ENCODE measurements at regions not wholly inside any gene's neighbourhood (a gene's known extent, or its start where the extent isn't known, plus 50 kb on each side); places are given as distances from the start of the nearest gene placed in this dataset.

DNA sequence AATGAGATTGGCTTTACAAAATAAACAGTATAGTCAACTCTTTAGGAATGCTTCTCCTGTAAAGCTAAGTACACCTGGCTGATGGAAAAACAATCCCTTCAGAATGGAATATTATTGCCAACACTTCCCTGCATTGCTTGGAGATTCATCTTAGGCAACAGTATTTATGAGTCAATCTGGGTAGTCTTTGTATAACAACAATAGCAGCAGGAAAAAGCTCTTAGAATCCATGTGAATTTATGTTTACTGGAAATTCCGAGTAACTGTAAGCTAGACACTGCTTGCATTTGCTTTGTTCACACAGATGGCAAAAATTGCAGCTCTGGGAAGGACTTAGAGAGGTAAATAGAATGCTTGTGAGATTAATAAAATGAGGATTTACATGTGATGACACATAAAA lies 101.7 kb upstream of the NTRK2 start:
- intact Hi-C loops (cut with DNase I) = no loop called here
- DNase-seq = no peak

DNA sequence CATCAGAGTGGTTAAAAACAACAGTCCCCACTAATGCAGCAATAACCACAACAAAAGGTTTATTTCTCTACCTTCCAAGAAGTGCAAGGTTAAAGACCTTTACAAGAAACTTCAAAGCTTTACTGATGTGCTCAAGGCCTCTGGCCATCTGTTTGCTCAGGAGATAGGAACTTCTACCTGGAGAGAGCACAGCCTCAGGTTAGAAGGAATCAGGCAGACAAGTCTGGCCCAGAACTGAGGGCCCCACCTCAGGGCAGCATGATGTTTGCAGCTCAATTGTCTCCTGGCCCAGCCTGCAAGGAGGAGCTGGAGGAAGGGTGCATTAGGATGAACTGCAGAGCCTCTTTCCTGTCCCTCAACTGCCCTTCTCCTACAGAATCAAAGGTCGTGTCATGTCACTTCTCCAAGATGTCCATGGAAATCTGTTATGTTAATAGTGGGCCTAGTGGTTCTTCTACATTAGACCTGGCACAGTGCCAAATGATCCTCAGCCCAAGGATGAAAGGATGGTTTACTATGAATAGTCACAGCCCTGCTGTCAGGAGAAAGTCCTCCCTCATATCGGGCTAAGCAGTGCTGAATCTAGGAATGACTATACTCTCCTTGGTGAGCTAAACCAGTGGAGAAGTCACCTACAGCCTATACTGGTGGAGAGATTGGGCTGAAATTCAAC lies 98.9 kb upstream of the NTRK2 start:
- intact Hi-C loops (cut with DNase I) = no loop called here
- DNase-seq = no peak

DNA sequence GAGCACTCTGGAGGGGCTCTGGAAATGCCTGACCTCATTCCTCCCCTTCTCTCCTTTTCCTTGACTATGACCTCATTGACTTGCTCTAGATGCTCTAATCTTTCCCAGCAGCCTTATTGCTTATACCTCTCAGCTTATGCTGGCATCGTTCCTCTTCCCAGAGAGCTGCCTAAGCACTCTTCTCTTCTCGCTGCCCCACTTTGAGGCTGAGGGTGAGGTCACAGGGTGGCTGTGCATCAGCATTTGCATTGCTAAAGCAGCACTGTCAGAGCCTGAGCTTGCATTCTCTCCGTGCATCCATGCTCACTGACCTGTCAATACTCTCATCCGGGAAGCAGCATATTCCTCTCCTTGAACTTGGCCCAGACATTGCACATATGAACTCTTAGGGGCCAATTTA lies 96.4 kb upstream of the NTRK2 start:
- intact Hi-C loops (cut with DNase I) = no loop called here

DNA sequence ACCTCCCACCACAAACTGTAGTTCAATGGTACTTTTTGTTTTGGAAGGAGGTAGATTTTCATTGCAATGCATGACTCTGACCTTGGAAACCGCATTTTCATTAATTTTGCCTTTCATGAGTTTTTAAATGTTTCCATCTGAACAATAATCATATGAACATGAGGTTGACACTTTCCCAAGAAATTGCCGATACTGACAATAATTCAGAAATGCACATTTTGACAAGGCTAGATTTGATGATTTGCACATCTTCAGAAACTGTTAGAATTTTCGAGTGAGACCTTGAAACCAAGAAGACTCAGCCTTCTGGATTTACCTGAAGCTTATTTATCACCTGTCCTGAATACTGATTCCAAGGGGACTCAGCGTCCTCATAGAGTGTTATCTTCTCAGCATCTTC lies 93.8 kb upstream of the NTRK2 start:
- DNase-seq = no peak
- intact Hi-C loops (cut with DNase I) = no loop called here

More for the DNA sequence above, 96.4 kb upstream of the NTRK2 start:
- no peak for DNase-seq

DNA sequence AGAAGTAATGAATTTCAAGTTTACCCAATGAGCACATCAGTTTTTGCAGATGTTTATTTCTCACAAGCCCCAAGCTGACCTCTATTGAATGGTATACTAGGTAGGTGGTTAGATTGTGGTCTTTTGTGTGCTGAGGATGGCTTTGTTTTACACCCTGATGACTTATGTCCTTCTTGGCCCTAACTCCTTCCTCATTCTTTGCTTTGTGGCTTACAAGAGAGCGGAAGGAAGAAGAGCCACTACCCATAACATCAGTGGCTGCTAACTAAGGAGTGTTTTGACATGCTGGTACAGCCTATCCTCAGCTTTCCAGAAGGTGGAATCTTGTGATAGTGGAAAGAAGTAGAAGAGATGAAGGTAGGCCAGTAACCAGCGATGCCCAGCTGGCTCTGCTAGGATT lies 85.7 kb upstream of the NTRK2 start:
- no peak for DNase-seq
- intact Hi-C loops (cut with DNase I) = no loop called here

DNA sequence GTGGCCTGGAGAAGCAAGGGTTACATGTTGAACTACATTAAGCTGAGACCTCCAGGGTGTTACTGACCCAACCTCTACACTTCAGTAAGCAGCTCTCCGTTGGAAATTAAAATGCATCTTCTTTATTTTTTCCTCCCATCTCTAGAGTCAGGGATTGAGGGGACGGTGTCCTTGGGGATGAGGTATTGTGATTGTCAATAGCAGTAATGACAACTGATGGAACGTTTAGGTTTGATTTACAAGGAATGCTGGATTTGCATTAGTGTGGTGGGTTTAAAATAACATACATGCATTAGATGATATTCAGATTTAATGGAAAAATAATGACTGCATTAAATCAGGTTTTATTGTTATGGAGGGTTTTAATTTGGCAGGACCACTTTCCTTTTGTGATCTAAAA lies 82.9 kb upstream of the NTRK2 start:
- intact Hi-C loops (cut with DNase I) = no loop called here
- DNase-seq = no peak

DNA sequence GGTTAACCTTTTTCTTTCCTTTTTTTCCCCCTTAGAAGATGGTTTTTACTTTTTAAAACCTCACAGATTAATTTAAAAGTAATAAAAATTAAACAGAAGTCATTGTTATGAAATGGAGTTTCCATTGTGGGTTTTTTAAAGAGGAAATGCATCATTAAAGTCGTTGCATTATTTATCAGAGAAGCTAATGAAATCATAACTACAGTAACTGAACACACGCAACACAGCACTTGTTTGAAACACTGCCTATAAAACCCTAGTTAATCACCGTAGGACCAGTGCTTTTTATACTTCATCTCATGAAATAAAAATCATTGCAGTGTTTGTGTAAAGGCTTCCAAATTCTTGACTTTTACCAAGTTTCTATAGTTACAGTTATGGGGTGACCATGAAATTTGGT lies 82.4 kb upstream of the NTRK2 start:
- no peak for DNase-seq
- intact Hi-C loops (cut with DNase I) = no loop called here

DNA sequence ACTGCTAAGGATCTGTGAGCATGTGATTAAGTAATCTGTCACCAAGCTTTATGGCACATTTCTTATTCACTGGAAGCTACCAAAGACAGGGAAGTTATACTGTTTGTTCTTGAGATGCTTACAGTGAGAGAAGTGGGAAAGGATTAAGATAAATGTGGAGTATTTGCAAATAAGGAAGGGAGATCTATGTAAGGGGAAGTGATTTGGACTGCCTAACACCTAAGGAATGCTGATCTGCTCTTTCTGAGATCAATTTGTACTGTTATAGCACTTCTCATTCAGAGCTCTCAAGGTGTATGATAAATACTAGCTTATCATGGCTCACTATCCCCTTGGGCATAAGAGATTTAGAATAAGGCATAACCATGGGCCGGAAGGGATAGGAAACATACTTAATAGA lies 80.0 kb upstream of the NTRK2 start:
- no peak for DNase-seq
- intact Hi-C loops (cut with DNase I) = no loop called here

DNA sequence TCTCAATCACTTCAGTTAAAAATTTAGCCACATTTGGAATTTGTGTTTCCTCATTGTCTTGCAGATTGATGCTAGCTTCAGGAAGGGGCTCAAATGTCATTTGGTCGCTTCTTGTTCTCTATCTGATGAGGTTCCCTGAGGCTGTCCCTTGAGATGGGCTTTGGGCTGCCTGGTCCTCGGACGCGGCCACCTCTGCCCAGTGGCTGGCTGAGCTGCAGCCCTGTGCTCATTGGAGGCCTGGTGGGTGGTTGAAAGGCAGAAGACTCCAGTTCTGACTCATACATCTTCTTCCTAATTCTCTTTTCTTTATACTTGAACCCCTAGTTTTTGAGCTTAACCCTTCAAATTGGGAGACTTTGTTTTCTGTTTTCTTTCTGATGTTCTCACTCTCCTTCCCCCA lies 78.8 kb upstream of the NTRK2 start:
- intact Hi-C loops (cut with DNase I) = no loop called here
- no peak for DNase-seq

DNA sequence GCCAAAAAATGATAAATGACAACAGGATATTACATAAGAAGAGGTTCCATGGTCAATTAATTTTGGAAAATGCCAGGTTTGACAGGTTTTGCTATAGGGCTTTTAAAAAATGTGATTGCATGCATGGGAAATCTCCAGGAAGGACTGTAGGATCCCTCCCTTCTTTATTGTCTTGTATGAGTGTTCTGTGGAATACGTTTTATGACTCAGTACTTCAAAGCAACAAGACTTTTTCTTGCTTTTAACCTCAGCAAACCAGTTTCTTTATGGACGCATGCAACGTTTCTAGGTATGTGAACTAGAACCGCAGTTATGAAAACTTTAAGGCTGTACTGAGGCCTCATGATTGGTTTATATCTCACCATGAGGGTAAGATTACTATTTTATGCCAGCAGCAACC lies 76.6 kb upstream of the NTRK2 start:
- no peak for DNase-seq
- intact Hi-C loops (cut with DNase I) = no loop called here

DNA sequence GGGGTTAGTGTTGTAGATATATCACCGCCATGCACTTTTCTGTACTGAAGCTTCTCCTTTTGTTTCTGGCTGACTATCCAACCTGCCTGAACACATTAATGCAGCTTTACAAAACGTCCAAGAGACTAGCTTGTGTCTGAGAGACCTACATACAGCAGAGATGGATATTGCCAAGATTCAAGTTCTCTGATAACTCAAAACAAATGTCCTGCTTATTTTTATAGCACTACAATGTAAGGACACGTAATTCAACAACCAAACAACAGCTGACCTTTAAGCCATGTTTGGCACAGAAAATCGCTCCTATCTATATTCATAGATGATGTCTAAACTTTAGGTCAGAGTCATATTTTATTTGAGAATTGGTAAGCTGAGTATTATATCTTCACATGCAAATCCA lies 76.2 kb upstream of the NTRK2 start:
- intact Hi-C loops (cut with DNase I) = no loop called here
- DNase-seq = no peak

DNA sequence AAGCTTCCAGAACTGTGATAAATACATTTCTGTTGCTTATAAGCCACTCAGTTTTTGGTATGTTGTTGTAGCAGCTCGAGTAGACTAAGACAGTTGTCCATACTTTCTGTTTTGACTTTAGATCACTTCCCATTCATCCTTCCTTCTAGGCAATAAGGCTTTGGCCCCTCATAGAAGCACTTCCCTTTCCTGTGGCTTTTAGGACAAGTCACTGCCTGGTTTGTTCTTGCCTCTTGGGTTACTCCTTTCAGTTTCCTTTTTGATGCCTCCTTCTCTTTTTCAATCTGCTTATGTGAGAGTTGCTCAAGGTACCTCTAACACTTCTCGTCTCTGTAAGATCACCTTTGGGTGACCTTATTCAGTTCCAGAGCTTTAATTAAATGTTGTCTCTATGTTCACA lies 72.4 kb upstream of the NTRK2 start:
- DNase-seq = no peak
- intact Hi-C loops (cut with DNase I) = no loop called here

DNA sequence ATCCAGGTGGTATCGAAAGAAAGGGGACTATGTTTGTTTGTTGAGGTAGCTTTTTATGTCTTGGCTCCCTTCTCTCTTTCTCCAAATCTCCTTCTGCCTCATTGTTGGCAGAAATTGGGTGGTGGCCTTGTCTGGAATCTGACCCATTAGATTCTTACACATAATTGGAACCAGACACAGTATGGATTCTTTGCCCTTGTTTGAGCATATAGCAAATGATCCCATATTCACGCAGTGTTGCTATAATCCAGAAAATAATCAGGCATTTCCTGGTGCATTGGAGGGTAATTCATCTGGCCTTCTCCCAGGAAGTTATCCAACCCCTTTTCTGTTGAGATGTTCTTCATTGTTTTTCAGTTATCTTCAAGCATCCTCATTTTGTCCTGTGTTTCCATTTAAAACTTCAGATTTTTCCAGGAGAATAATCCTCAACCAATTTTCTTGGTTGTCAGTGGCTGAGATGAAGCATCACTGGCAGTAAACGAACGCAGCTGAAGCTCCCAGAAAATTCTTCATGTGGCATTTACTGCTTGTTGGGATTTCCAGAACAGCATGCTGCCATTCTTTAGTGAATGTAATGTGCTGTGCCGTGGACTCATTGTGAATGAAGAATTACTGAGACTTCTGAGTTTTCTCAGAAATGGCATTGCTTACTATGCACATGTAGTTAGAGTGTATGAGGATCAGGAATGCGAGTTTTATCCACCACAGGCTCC lies 70.5 kb upstream of the NTRK2 start:
- intact Hi-C loops (cut with DNase I) = no loop called here
- DNase-seq = no peak

DNA sequence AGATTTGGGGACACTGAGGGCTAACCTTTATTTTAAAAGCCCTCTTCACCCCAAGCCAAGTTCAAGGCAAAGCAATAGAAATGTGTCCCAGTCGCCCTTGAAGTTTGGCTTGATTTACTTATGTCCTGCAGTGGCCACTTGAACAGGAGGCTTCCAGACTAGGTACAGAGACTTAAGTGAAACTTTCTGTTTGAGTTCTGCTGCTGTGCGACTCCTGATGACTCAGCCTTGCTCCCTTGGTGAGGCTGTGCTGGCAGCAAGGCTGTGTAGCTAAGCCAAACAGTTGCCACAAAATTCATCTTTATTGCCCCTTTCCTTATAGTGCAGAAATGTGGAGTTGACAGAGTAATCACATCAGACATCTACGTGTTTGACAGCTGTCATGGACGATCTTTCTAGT lies 68.8 kb upstream of the NTRK2 start:
- intact Hi-C loops (cut with DNase I) = no loop called here
- DNase-seq = no peak

DNA sequence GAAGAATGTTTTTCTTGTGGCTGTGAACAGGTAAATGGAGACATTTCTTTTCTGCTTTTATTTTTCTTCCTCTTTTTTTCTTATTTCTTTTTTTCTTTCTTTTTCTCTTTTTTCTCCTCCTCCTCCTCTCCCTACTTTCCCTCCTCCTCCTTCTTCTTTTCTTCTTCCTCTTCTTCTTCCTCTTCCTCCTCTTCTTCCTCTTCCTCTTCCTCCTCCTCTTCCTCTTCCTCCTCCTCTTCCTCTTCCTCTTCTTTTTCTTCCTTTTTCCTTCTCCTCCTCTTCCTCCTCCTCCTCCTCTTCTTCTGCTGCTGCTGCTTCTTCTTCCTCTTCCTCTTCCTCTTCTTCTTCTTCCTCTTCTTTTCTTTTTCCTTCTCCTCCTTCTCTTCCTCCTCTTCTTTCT lies 65.3 kb upstream of the NTRK2 start:
- intact Hi-C loops (cut with DNase I) = no loop called here
- DNase-seq = no peak

DNA sequence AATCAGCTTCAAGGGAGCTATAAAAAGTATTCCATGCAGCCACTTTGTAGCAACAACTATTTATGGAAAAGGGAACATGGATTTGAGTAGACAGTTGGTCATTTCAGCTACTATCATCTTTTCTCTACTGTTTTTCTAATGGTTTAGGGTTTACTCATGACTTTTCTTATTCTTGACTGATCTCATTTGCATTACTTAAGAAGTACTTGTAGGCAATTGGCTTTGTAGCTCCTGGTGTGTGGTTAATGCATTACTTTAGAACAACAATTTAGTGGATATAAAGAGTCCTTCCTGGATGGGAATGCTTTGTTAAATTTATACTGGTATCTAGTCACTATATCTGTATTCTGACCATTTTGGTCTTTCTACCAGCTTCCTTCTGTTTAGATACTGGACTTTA lies 59.8 kb upstream of the NTRK2 start:
- DNase-seq = no peak

DNA sequence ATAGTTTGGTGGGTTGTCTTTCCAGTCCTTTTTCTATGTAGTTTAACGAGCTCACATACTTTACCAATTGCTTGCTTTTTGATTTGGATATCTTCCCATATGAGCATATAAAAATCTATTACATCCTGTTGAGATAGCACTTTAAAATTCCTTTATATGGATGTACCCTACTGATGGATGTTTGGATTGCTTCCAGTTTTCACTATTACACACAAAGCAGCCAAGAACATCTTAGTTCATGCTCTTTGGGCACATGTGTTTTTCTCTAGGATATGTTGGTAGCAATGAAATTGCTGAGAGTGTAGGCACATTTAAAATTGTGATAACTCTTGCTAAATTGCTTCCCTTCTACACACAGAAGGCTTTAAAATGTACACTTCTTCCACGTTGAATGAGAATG lies 56.1 kb upstream of the NTRK2 start:
- DNase-seq = no peak
- intact Hi-C loops (cut with DNase I) = no loop called here

More for the DNA sequence above, 59.8 kb upstream of the NTRK2 start:
- intact Hi-C loops (cut with DNase I) = no loop called here

DNA sequence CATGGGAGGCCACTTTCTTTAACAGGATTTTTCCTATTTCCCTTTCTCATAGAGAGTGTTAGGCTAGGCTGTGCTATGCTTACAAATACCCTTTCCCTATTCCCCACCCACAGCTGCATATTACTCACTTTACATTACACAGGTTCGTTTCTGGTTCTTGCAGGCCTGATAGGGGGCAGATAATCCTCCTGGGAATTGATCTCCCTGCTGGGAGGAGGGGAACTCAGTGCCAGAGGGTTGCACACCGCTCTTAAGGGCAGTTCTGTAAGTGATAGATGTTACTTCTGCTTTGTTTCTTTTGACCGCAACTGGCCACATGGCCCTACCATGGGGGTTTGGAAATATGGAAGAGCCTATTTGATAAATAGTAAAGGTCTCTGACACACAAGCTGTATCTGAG lies 54.0 kb upstream of the NTRK2 start:
- DNase-seq = no peak
- intact Hi-C loops (cut with DNase I) = no loop called here

DNA sequence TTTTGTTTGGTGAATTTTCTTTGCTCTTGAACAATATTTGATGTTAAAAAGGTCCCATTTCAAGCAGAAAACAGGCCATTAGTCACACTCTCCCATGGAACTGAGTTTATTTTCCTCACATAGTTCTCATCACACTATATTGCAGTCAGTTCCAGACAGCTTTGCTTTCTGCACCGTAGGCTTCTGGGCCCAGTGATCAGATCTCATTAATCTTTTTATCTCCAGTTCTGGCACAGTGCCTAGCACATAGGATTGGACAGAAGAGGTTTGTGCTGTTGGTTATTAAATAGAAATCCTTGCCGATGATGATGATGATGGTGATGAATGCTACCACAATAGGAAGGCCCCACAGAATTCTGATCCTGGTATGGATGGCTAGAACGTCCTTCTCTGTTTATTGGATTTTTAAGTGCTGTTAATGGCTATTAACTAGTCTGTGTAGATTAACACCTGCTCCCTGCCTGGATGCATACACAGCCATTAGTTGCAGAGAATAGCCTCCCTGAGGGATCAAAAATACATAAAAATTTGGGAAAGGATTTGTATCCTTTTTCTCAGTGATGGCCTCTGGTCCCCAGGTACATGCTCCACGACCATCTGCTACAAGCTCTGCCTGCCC lies 52.0 kb upstream of the NTRK2 start:
- DNase-seq = no peak
- intact Hi-C loops (cut with DNase I) = no loop called here

All from posterior cingulate gyrus (tissue), 11 donors.